Spleen (tissue), 11 donors: ENCODE measurements at regions not wholly inside any gene's neighbourhood (a gene's known extent, or its start where the extent isn't known, plus 50 kb on each side); places are given as distances from the start of the nearest gene placed in this dataset.
"Not testable (repeated sequence)": the region's sequence is repeated elsewhere in the genome, so short reads cannot be mapped to it uniquely, and the experiment has no call there.

Experiments used
- DNase-seq: peaks from one replicate; pipeline ENCODE4 v3.0.0-alpha.2; 2020
- H3K27ac ChIP-seq, 8 donors: fragments of 200-600 bp; sonication (generic) in 7 of 8; 1 replicate in 4 of 8; 2 replicates in 4 of 8; pipeline versions ENCODE4 v1.5.0 to v1.8.0; 2016 to 2021; ENCODE audit warnings: inconsistent platforms in 4 of 8, mild to moderate bottlenecking in 4 of 8, moderate library complexity in 1 of 8
- H3K27me3 ChIP-seq, 7 donors: fragments of 200-600 bp; sonication (generic) in 6 of 7; replicated peaks in 1 of 7; 1 replicate in 4 of 7; 2 replicates in 3 of 7; pipeline versions ENCODE4 v1.5.0 to v1.8.0; 2016 to 2021; ENCODE audit warnings: inconsistent platforms in 3 of 7, mild to moderate bottlenecking in 1 of 7
- H3K36me3 ChIP-seq, 6 donors: fragments of 200-600 bp; sonication (generic) in 5 of 6; 1 replicate in 4 of 6; 2 replicates in 2 of 6; pipeline versions ENCODE4 v1.5.0 to v1.8.0; 2016 to 2021; ENCODE audit warnings: inconsistent platforms in 2 of 6
- H3K4me1 ChIP-seq, 6 donors: fragments of 200-600 bp; sonication (generic) in 5 of 6; 1 replicate in 3 of 6; 2 replicates in 3 of 6; pipeline versions ENCODE4 v1.5.0 to v1.8.0; 2016 to 2021; ENCODE audit warnings: inconsistent platforms in 3 of 6
- H3K4me3 ChIP-seq, 8 donors: fragments of 200-600 bp; sonication (generic) in 7 of 8; 1 replicate in 4 of 8; 2 replicates in 4 of 8; pipeline versions ENCODE4 v1.5.0 to v1.8.0; 2016 to 2021; ENCODE audit warnings: inconsistent platforms in 4 of 8, mild to moderate bottlenecking in 4 of 8, moderate library complexity in 2 of 8
- H3K9me3 ChIP-seq, 8 donors: fragments of 200-600 bp; sonication (generic) in 7 of 8; 1 replicate in 4 of 8; 2 replicates in 4 of 8; pipeline versions ENCODE4 v1.5.0 to v1.8.0; 2016 to 2021; ENCODE audit warnings: inconsistent platforms in 4 of 8
- CTCF ChIP-seq, 11 experiments: fragments of 200-600 bp in 7 of 11; fragments of 450-650 bp in 4 of 11; sonication (generic) in 4 of 11; IDR thresholded peaks in 8 of 11; conservative IDR thresholded peaks in 3 of 11; 1 replicate in 7 of 11; 2 replicates in 4 of 11; pipeline versions ENCODE4 v1.4.0 to v1.8.0; 2016 to 2021; ENCODE audit warnings: antibody characterized with exemption in 11 of 11, inconsistent platforms in 4 of 11, mild to moderate bottlenecking in 1 of 11
- POLR2A ChIP-seq, 3 donors: fragments of 450-650 bp; IDR thresholded peaks; one replicate each; pipeline ENCODE4 v1.5.1; 2017; ENCODE audit warnings: antibody characterized with exemption in 3 of 3, mild to moderate bottlenecking in 1 of 3
- POLR2AphosphoS5 ChIP-seq, 3 donors: sonication (generic); formaldehyde crosslinking; IDR thresholded peaks; one replicate each; pipeline ENCODE4 v1.5.1; 2017; ENCODE audit warnings: antibody characterized with exemption in 3 of 3
- WGBS, 5 donors: extraction: QIAGEN DNeasy Blood & Tissue Kit in 3 of 5; methylation state at CpG; one replicate each; pipeline versions ENCODE4 v1.1.5 to v1.1.7; 2013 to 2018; 5-methylcytosine and 5-hydroxymethylcytosine counted together
- intact Hi-C: fragments of 100-400 bp; cut with DNase I; formaldehyde crosslinking; loops from one replicate; pipeline ENCODE4 v1.15.0; 2023; ENCODE audit warnings: low total_unique reads
- donor health status: healthy with polysubstance abuse.
- donor health status: DM: no; HTN: no; CAD: no; lungs with moderate emphysema.
- donor health status: DM: no; HTN: no; CAD: no.
- donor health status: Bipolar disorder and iron deficiency.
- donor health status: healthy.
- donor health status: DM: no; HTN: no; CAD: no.
- donor health status: DM: yes; HTN: yes; CAD: no.

GRCh38 chr10:8412541-8412940 is 358.1 kb downstream of the GATA3 start:
- intact Hi-C loops = no loop called here
- Histone ChIP-seq H3K36me3 (no peaks in the 10 kb centered on the region), H3K4me3 (no peak overlapping the region), H3K9me3 (peaks cover 0 to 5% (median 0%) of the 10 kb centered on the region in 8 donors), H3K27ac (no peak overlapping the region), H3K27me3 (no peaks in the 10 kb centered on the region), H3K4me1 (no peaks in the 10 kb centered on the region)
- 86 to 92% (median 87%) methylated on average over 6 of the region's 6 CpGs for WGBS, 5 donors
- no peak for DNase-seq
- TF ChIP-seq POLR2AphosphoS5 (IDR thresholded peaks at IDR 0.05) (no peak), POLR2A (IDR thresholded peaks at IDR 0.05) (no peak), CTCF (IDR thresholded peaks at IDR 0.05 in 8 of 11, conservative IDR thresholded peaks at IDR 0.05 in 3 of 11) (no peak)

GRCh38 chr10:8415029-8415428 is 360.5 kb downstream of the GATA3 start:
- H3K36me3 ChIP-seq, H3K4me1 ChIP-seq, H3K27me3 ChIP-seq, DNase-seq, H3K27ac ChIP-seq, H3K9me3 ChIP-seq, H3K4me3 ChIP-seq, intact Hi-C loops: not testable (repeated sequence)
- 77 to 90% (median 85%) methylated on average over 2 of the region's 2 CpGs for WGBS, 5 donors

DNA sequence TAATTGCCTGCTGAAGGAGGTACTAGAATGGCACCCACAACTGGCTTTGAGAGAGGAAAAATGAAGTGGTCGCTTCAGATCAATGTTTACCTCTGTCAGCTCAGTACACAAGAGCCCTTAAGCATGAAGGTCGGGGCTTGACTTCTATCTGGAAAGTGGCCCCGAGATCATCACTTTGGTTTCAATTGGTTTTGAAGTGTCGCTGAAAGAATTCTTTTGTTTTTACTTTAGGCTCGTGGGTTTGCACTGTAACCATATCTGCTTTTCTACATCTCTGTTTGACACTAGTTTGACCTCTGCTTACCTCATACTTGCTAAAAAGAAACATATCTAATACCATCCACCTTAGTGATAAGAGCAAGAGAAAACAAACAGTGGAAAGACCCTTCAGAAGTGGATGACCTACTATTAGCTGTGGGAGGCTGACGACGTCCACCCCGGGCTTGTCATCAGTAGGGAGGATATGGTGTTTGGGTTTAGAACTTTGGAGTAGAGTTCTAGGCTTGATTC is 361.8 kb downstream of the GATA3 start:
- Histone ChIP-seq H3K9me3 (peaks cover 0 to 5% (median 0%) of the 10 kb centered on the region in 8 donors), H3K4me3 (no peak overlapping the region), H3K4me1 (no peaks in the 10 kb centered on the region), H3K27ac (peak overlapping the region in 3 of 8 donors; percentile 8 to 66 (median 31)), H3K27me3 (no peaks in the 10 kb centered on the region), H3K36me3 (no peaks in the 10 kb centered on the region)
- TF ChIP-seq CTCF (IDR thresholded peaks at IDR 0.05 in 8 of 11, conservative IDR thresholded peaks at IDR 0.05 in 3 of 11) (no peak), POLR2AphosphoS5 (IDR thresholded peaks at IDR 0.05) (no peak), POLR2A (IDR thresholded peaks at IDR 0.05) (no peak)
- DNase-seq = no peak
- intact Hi-C loops = no loop called here
- 33 to 54% (median 50%) methylated on average over 8 of the region's 8 CpGs for WGBS, 5 donors

- DNase-seq = no peak
- H3K27ac ChIP-seq = peak overlapping the region in 3 of 8 donors; percentile 8 to 66 (median 31)
- H3K9me3 ChIP-seq = peaks cover 0 to 5% (median 0%) of the 10 kb centered on the region in 8 donors
- no peaks in the 10 kb centered on the region for H3K27me3 ChIP-seq
- H3K4me3 ChIP-seq = no peak overlapping the region
- TF ChIP-seq POLR2AphosphoS5 (IDR thresholded peaks at IDR 0.05) (no peak), POLR2A (IDR thresholded peaks at IDR 0.05) (no peak), CTCF (IDR thresholded peaks at IDR 0.05 in 8 of 11, conservative IDR thresholded peaks at IDR 0.05 in 3 of 11) (no peak)
- no peaks in the 10 kb centered on the region for H3K36me3 ChIP-seq
- H3K4me1 ChIP-seq = no peaks in the 10 kb centered on the region
- WGBS, 5 donors = 53 to 80% (median 68%) methylated on average over 3 of the region's 3 CpGs
- intact Hi-C loops = no loop called here
Observed at GRCh38 chr10:8416760-8417159, 362.3 kb downstream of the GATA3 start.

DNA sequence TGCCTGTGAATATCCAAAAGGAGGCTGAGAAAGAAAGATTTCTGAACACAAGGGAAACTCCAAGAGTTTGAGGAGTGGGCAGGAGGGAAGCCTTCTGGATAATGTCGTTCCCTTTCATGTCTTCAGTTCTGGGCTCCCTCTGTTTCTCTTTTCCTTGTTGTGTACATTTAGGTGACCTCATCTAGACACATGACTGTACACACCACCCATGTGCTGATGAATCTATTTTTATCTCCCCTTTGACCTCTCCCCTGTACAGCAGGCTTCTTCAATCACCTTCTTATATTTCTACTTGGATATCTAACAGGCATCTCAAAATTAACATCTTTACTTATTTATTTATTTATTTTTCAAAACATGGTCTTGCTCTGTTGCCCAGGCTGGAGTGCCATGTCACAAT is 363.1 kb downstream of the GATA3 start:
- 69 to 95% (median 81%) methylated on average over 1 of the region's 1 CpG for WGBS, 5 donors
- Histone ChIP-seq H3K4me1 (no peaks in the 10 kb centered on the region), H3K27ac (no peak overlapping the region), H3K36me3 (no peaks in the 10 kb centered on the region), H3K9me3 (peaks cover 0 to 5% (median 0%) of the 10 kb centered on the region in 8 donors), H3K27me3 (no peaks in the 10 kb centered on the region), H3K4me3 (no peak overlapping the region)
- no peak for DNase-seq
- intact Hi-C loops = no loop called here
- TF ChIP-seq CTCF (IDR thresholded peaks at IDR 0.05 in 8 of 11, conservative IDR thresholded peaks at IDR 0.05 in 3 of 11) = no peak
- no peak for TF ChIP-seq POLR2A (IDR thresholded peaks at IDR 0.05)
- no peak for TF ChIP-seq POLR2AphosphoS5 (IDR thresholded peaks at IDR 0.05)
